ENCODE measurements at regions not wholly inside any gene's neighbourhood (a gene's known extent, or its start where the extent isn't known, plus 50 kb on each side); places are given as distances from the start of the nearest gene placed in this dataset.
"Not testable (repeated sequence)": the region's sequence is repeated elsewhere in the genome, so short reads cannot be mapped to it uniquely, and the experiment has no call there.

DNA sequence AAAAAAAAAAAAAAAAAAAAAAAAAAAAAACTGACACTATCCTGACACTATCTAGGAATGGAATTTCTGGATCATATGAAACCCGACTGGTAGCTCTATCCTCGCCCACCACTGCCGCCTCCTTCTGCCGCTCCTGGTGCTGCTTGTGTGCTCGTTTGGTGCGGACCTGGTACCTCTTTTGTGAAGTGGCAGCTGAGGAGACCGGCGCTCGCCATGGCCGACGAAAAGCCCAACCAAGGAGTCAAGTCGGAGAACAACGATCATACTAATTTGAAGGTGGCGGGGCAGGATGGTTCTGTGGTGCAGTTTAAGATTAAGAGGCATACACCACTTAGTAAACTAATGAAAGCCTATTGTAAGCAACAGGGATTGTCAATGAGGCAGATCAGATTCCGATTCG is 130.6 kb downstream of the SEPTIN14 start:
- Mint-ChIP-seq H3K27ac (no peak overlapping the region), H3K9me3 (peaks cover 0 to 2% (median 0%) of the 10 kb centered on the region in 7 donors), H3K4me3 (no peak overlapping the region), H3K36me3 (no peaks in the 10 kb centered on the region), H3K27me3 (no peaks in the 10 kb centered on the region), H3K4me1 (no peaks in the 10 kb centered on the region)
- DNase-seq (no peak), ATAC-seq (ENCODE audit: low read depth in 2 of 2) (no peak)
- Histone ChIP-seq H3K27ac (ENCODE audit: insufficient read depth, low read length, poor library complexity, severe bottlenecking) (no peak overlapping the region), H3K4me1 (ENCODE audit: control insufficient read depth, insufficient read depth, low read length, poor library complexity, severe bottlenecking) (no peaks in the 10 kb centered on the region), H3K36me3 (ENCODE audit: control insufficient read depth, insufficient read depth, low read length) (no peaks in the 10 kb centered on the region), H3K27me3 (ENCODE audit: control insufficient read depth, insufficient read depth, low read length) (no peaks in the 10 kb centered on the region), H3K4me3 (ENCODE audit: low read depth, low read length) (no peak overlapping the region), H3K9me3 (ENCODE audit: control insufficient read depth in 2 of 2, low read length in 2 of 2) (no peaks in the 10 kb centered on the region)

DNA sequence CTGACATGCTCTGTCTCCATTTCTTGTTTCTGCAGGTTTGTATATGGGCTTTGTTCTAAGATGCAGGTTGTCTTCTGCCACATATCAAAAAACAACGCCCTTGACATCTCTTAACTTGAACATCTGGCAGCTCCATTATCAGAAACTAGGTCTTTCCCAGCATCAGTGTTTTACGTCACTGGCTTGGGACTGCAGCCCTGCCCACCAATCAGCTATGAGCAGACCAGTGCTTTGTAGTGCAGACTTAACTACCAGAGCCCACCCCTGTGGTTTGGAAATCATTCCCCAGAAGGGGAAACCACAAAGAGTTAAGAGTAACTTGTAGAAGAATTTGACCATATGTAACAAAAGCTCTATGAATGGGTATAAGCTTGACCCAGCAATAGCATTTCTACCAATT is 132.4 kb downstream of the SEPTIN14 start:
- no peak for ATAC-seq (ENCODE audit: low read depth in 2 of 2)
- no peak overlapping the region for H3K27ac Mint-ChIP-seq
- Histone ChIP-seq H3K9me3 (ENCODE audit: control insufficient read depth in 2 of 2, low read length in 2 of 2) (no peaks in the 10 kb centered on the region), H3K27ac (ENCODE audit: insufficient read depth, low read length, poor library complexity, severe bottlenecking) (no peak overlapping the region), H3K36me3 (ENCODE audit: control insufficient read depth, insufficient read depth, low read length) (no peaks in the 10 kb centered on the region), H3K4me3 (ENCODE audit: low read depth, low read length) (no peak overlapping the region), H3K27me3 (ENCODE audit: control insufficient read depth, insufficient read depth, low read length) (no peaks in the 10 kb centered on the region), H3K4me1 (ENCODE audit: control insufficient read depth, insufficient read depth, low read length, poor library complexity, severe bottlenecking) (no peaks in the 10 kb centered on the region)
- DNase-seq = no peak
- no peak overlapping the region for H3K4me3 Mint-ChIP-seq
- no peaks in the 10 kb centered on the region for H3K4me1 Mint-ChIP-seq
- no peaks in the 10 kb centered on the region for H3K27me3 Mint-ChIP-seq
- peaks cover 0 to 2% (median 0%) of the 10 kb centered on the region in 7 donors for H3K9me3 Mint-ChIP-seq
- no peaks in the 10 kb centered on the region for H3K36me3 Mint-ChIP-seq

GRCh38 chr7:55723621-55723941 is 139.0 kb downstream of the SEPTIN14 start:
- Histone ChIP-seq H3K9me3 (ENCODE audit: control insufficient read depth in 2 of 2, low read length in 2 of 2) (no peaks in the 10 kb centered on the region), H3K4me1 (ENCODE audit: control insufficient read depth, insufficient read depth, low read length, poor library complexity, severe bottlenecking) (no peaks in the 10 kb centered on the region), H3K27ac (ENCODE audit: insufficient read depth, low read length, poor library complexity, severe bottlenecking) (no peak overlapping the region), H3K27me3 (ENCODE audit: control insufficient read depth, insufficient read depth, low read length) (no peaks in the 10 kb centered on the region), H3K36me3 (ENCODE audit: control insufficient read depth, insufficient read depth, low read length) (no peaks in the 10 kb centered on the region), H3K4me3 (ENCODE audit: low read depth, low read length) (no peak overlapping the region)
- H3K4me1 Mint-ChIP-seq = no peaks in the 10 kb centered on the region
- DNase-seq (no peak), ATAC-seq (ENCODE audit: low read depth in 2 of 2) (no peak)
- no peak overlapping the region for H3K27ac Mint-ChIP-seq
- H3K36me3 Mint-ChIP-seq = no peaks in the 10 kb centered on the region
- H3K4me3 Mint-ChIP-seq = no peak overlapping the region
- H3K9me3 Mint-ChIP-seq = no peaks in the 10 kb centered on the region
- H3K27me3 Mint-ChIP-seq = no peaks in the 10 kb centered on the region

GRCh38 chr7:55722874-55723620 is 139.5 kb downstream of the SEPTIN14 start:
- not testable (repeated sequence) for DNase-seq; H3K4me3 Mint-ChIP-seq; H3K36me3 Mint-ChIP-seq; H3K9me3 ChIP-seq (ENCODE audit: control insufficient read depth in 2 of 2, low read length in 2 of 2); H3K27me3 Mint-ChIP-seq; H3K27me3 ChIP-seq (ENCODE audit: control insufficient read depth, insufficient read depth, low read length); H3K27ac ChIP-seq (ENCODE audit: insufficient read depth, low read length, poor library complexity, severe bottlenecking); H3K9me3 Mint-ChIP-seq; H3K4me1 ChIP-seq (ENCODE audit: control insufficient read depth, insufficient read depth, low read length, poor library complexity, severe bottlenecking); H3K27ac Mint-ChIP-seq; H3K36me3 ChIP-seq (ENCODE audit: control insufficient read depth, insufficient read depth, low read length); H3K4me1 Mint-ChIP-seq; H3K4me3 ChIP-seq (ENCODE audit: low read depth, low read length)
- peak; percentile 58 for ATAC-seq (ENCODE audit: low read depth in 2 of 2)

GRCh38 chr7:55721004-55721403 is 141.5 kb downstream of the SEPTIN14 start:
- H3K4me3 ChIP-seq (ENCODE audit: low read depth, low read length); DNase-seq; H3K4me1 Mint-ChIP-seq; H3K9me3 ChIP-seq (ENCODE audit: control insufficient read depth in 2 of 2, low read length in 2 of 2); H3K4me1 ChIP-seq (ENCODE audit: control insufficient read depth, insufficient read depth, low read length, poor library complexity, severe bottlenecking); H3K36me3 ChIP-seq (ENCODE audit: control insufficient read depth, insufficient read depth, low read length); H3K27ac ChIP-seq (ENCODE audit: insufficient read depth, low read length, poor library complexity, severe bottlenecking); ATAC-seq (ENCODE audit: low read depth in 2 of 2); H3K36me3 Mint-ChIP-seq; H3K27ac Mint-ChIP-seq; H3K9me3 Mint-ChIP-seq; H3K27me3 ChIP-seq (ENCODE audit: control insufficient read depth, insufficient read depth, low read length); H3K4me3 Mint-ChIP-seq; H3K27me3 Mint-ChIP-seq: not testable (repeated sequence)

DNA sequence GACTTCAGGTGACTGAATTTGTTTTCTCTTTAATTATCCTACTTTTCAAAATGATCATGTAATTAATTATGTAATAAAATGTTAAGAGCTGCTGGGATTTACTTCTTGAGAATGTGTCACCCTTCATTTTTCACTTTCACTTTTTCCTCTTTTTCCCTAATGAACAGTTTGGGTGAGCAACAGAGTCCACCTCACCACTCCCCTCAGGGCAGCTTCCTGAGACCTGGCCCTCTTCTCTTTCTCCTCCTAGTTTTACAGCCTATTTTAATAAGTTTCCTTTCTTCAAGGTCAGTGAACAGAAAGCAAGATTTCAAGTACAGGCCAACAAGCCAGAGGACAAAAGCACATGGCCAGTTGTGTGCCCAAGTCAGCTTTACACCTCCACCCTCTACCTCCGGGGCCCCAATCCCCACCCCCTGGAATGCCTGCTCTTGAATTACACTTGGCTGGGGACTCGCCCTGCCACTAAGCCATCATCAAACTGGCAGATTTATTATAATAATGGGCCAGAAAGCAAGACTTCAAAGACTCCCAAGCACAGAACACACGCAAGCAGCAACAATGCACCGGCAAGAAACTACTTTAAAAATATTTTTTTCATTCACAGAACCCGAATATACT is 143.1 kb upstream of the VOPP1 start:
- H3K27me3 ChIP-seq (ENCODE audit: control insufficient read depth, insufficient read depth, low read length); H3K27ac ChIP-seq (ENCODE audit: insufficient read depth, low read length, poor library complexity, severe bottlenecking); H3K36me3 ChIP-seq (ENCODE audit: control insufficient read depth, insufficient read depth, low read length); H3K4me3 ChIP-seq (ENCODE audit: low read depth, low read length); H3K27ac Mint-ChIP-seq; H3K4me1 Mint-ChIP-seq; H3K36me3 Mint-ChIP-seq; H3K9me3 ChIP-seq (ENCODE audit: control insufficient read depth in 2 of 2, low read length in 2 of 2); H3K4me1 ChIP-seq (ENCODE audit: control insufficient read depth, insufficient read depth, low read length, poor library complexity, severe bottlenecking); H3K27me3 Mint-ChIP-seq; DNase-seq; ATAC-seq (ENCODE audit: low read depth in 2 of 2); H3K9me3 Mint-ChIP-seq: not testable (repeated sequence)
- peak overlapping the region in 1 of 4 donors; percentile 27 for H3K4me3 Mint-ChIP-seq

DNA sequence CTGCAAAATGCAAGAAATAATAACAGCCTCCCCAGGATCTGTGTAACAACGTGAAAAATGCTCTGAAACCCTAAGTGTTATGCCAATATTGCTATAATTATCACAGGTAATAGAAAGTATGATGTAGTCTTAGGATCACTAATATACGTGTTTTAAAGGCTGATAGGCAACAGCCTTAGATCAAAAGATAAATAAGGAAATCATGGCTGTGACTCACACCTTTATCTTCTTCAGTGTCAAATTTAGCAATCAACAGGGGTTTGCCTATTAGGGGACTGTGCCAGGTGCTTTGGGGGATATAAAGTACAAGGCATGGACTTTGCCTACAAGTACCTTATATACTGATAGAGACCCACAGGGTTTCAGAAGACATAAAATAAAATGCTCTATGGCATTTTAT is 142.1 kb upstream of the VOPP1 start:
- not testable (repeated sequence) for H3K36me3 Mint-ChIP-seq; DNase-seq; H3K4me1 ChIP-seq (ENCODE audit: control insufficient read depth, insufficient read depth, low read length, poor library complexity, severe bottlenecking); H3K4me1 Mint-ChIP-seq; H3K27me3 Mint-ChIP-seq; H3K27ac Mint-ChIP-seq; H3K27me3 ChIP-seq (ENCODE audit: control insufficient read depth, insufficient read depth, low read length); H3K27ac ChIP-seq (ENCODE audit: insufficient read depth, low read length, poor library complexity, severe bottlenecking); H3K9me3 ChIP-seq (ENCODE audit: control insufficient read depth in 2 of 2, low read length in 2 of 2); H3K4me3 Mint-ChIP-seq; H3K9me3 Mint-ChIP-seq; H3K4me3 ChIP-seq (ENCODE audit: low read depth, low read length); H3K36me3 ChIP-seq (ENCODE audit: control insufficient read depth, insufficient read depth, low read length); ATAC-seq (ENCODE audit: low read depth in 2 of 2)

DNA sequence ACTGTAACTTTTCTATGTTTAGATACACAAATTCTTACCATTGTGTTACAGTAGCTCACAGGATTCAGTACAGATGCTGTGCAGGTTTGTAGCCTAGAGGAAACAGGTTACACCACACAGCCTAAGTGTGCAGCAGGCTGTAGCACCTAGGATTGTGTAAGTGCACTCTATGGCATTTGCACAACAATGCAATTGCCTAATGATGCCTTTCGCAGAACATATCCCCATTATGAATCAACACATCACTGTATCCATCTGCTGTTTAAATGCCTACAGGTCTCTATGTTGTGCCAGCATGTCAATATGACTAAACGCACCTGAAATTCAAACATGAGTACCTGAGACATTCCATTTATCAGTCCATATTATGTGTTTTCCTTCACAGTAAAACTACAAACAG is 138.0 kb upstream of the VOPP1 start:
- not testable (repeated sequence) for H3K27ac Mint-ChIP-seq; H3K27me3 Mint-ChIP-seq; H3K4me3 Mint-ChIP-seq; H3K4me1 ChIP-seq (ENCODE audit: control insufficient read depth, insufficient read depth, low read length, poor library complexity, severe bottlenecking); ATAC-seq (ENCODE audit: low read depth in 2 of 2); H3K4me3 ChIP-seq (ENCODE audit: low read depth, low read length); H3K27ac ChIP-seq (ENCODE audit: insufficient read depth, low read length, poor library complexity, severe bottlenecking); H3K27me3 ChIP-seq (ENCODE audit: control insufficient read depth, insufficient read depth, low read length); H3K36me3 Mint-ChIP-seq; H3K36me3 ChIP-seq (ENCODE audit: control insufficient read depth, insufficient read depth, low read length); DNase-seq; H3K4me1 Mint-ChIP-seq; H3K9me3 Mint-ChIP-seq; H3K9me3 ChIP-seq (ENCODE audit: control insufficient read depth in 2 of 2, low read length in 2 of 2)
